ENCODE measurements at regions not wholly inside any gene's neighbourhood (a gene's known extent, or its start where the extent isn't known, plus 50 kb on each side); places are given as distances from the start of the nearest gene placed in this dataset.

GRCh38 chr4:188232428-188232827, 93.2 kb downstream of the TRIML1 start:
- Histone ChIP-seq H3K36me3 (no peaks in the 10 kb centered on the region), H3K4me3 (no peak overlapping the region), H3K27me3 (no peaks in the 10 kb centered on the region), H3K9me3 (no peaks in the 10 kb centered on the region), H3K4me1 (ENCODE audit: insufficient read depth) (no peaks in the 10 kb centered on the region), H3K27ac (no peak overlapping the region)
- TF ChIP-seq CTCF (IDR thresholded peaks at IDR 0.05) = no peak
- TF ChIP-seq POLR2A (IDR thresholded peaks at IDR 0.05) = no peak
- TF ChIP-seq EP300 (IDR thresholded peaks at IDR 0.05) = no peak
- DNase-seq = no peak
- WGBS, 3 donors = 54 to 73% (median 63%) methylated on average over 6 of the region's 6 CpGs
- intact Hi-C loops (cut with DNase I) = no loop called here

- Histone ChIP-seq H3K9me3 (no peaks in the 10 kb centered on the region), H3K27me3 (no peaks in the 10 kb centered on the region), H3K4me3 (no peak overlapping the region), H3K4me1 (ENCODE audit: insufficient read depth) (no peaks in the 10 kb centered on the region), H3K36me3 (no peaks in the 10 kb centered on the region), H3K27ac (no peak overlapping the region)
- TF ChIP-seq EP300 (IDR thresholded peaks at IDR 0.05) (no peak), CTCF (IDR thresholded peaks at IDR 0.05) (no peak)
- WGBS, 3 donors = 18 to 24% (median 23%) methylated on average over 2 of the region's 2 CpGs
- DNase-seq = no peak
- intact Hi-C loops (cut with DNase I) = no loop called here
Measured at GRCh38 chr4:188242041-188242440, 102.8 kb downstream of the TRIML1 start.

- Histone ChIP-seq H3K27me3 (no peaks in the 10 kb centered on the region), H3K4me1 (ENCODE audit: insufficient read depth) (no peaks in the 10 kb centered on the region), H3K4me3 (no peak overlapping the region), H3K36me3 (no peaks in the 10 kb centered on the region), H3K27ac (no peak overlapping the region), H3K9me3 (no peaks in the 10 kb centered on the region)
- WGBS, 3 donors = 78 to 83% (median 81%) methylated on average over 6 of the region's 6 CpGs
- TF ChIP-seq CTCF (IDR thresholded peaks at IDR 0.05) = no peak
- no peak for TF ChIP-seq EP300 (IDR thresholded peaks at IDR 0.05)
- TF ChIP-seq POLR2A (IDR thresholded peaks at IDR 0.05) = no peak
- DNase-seq = no peak
- intact Hi-C loops (cut with DNase I) = no loop called here
Measured at GRCh38 chr4:188245651-188246050, 106.4 kb downstream of the TRIML1 start.

- H3K27ac ChIP-seq = no peak overlapping the region
- no peak for DNase-seq
- no peaks in the 10 kb centered on the region for H3K4me1 ChIP-seq (ENCODE audit: insufficient read depth)
- H3K27me3 ChIP-seq = no peaks in the 10 kb centered on the region
- H3K36me3 ChIP-seq = no peaks in the 10 kb centered on the region
- intact Hi-C loops (cut with DNase I) = no loop called here
- H3K4me3 ChIP-seq = no peak overlapping the region
- TF ChIP-seq POLR2A (IDR thresholded peaks at IDR 0.05) (no peak), EP300 (IDR thresholded peaks at IDR 0.05) (no peak), CTCF (IDR thresholded peaks at IDR 0.05) (no peak)
- no peaks in the 10 kb centered on the region for H3K9me3 ChIP-seq
- 60 to 74% (median 60%) methylated on average over 8 of the region's 8 CpGs for WGBS, 3 donors
Measured at GRCh38 chr4:188246488-188246887, 107.2 kb downstream of the TRIML1 start.

- intact Hi-C loops (cut with DNase I) = no loop called here
- H3K4me3 ChIP-seq = no peak overlapping the region
- H3K36me3 ChIP-seq = no peaks in the 10 kb centered on the region
- no peaks in the 10 kb centered on the region for H3K4me1 ChIP-seq (ENCODE audit: insufficient read depth)
- no peak for TF ChIP-seq POLR2A (IDR thresholded peaks at IDR 0.05)
- TF ChIP-seq CTCF (IDR thresholded peaks at IDR 0.05) = no peak
- TF ChIP-seq EP300 (IDR thresholded peaks at IDR 0.05) = no peak
- H3K27me3 ChIP-seq = no peaks in the 10 kb centered on the region
- no peak overlapping the region for H3K27ac ChIP-seq
- no peaks in the 10 kb centered on the region for H3K9me3 ChIP-seq
- WGBS, 3 donors = 62 to 65% (median 65%) methylated on average over 7 of the region's 7 CpGs
- DNase-seq = no peak
Measured at GRCh38 chr4:188254211-188254610, 115.0 kb downstream of the TRIML1 start.
